C4-2B (cell line): ENCODE measurements at regions not wholly inside any gene's neighbourhood (a gene's known extent, or its start where the extent isn't known, plus 50 kb on each side); places are given as distances from the start of the nearest gene placed in this dataset.

ENCODE experiments used
- ZFX ChIP-seq: fragments of 450-650 bp; IDR thresholded peaks from 2 replicates; pipeline ENCODE4 v1.6.1; 2017
- TF ChIP-seq, protein P1 (sequence below): fragments of 450-650 bp; conservative IDR thresholded peaks from 2 replicates; pipeline ENCODE4 v1.5.1; 2017; ENCODE audit warnings: mild to moderate bottlenecking

DNA sequence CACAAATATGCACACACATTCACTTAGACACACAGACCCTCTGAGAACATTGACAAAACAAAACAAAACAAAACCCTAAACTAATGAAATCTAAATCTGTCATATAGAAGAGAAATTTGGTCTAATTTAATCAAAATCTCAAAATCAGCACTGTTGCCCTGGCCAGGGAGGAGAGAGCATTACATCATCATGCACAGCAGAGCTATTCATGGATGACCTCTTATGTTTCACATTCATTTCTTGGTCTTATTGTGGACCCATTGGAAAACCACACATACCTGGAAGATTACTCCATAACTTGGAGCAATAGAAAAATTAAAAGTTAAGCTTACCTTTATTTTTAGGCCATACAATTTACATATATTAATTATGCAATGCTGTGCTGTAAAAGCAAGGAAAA is 1223.6 kb upstream of the GJE1 start:
- no peak for TF ChIP-seq ZFX
- TF ChIP-seq, protein P1, sequence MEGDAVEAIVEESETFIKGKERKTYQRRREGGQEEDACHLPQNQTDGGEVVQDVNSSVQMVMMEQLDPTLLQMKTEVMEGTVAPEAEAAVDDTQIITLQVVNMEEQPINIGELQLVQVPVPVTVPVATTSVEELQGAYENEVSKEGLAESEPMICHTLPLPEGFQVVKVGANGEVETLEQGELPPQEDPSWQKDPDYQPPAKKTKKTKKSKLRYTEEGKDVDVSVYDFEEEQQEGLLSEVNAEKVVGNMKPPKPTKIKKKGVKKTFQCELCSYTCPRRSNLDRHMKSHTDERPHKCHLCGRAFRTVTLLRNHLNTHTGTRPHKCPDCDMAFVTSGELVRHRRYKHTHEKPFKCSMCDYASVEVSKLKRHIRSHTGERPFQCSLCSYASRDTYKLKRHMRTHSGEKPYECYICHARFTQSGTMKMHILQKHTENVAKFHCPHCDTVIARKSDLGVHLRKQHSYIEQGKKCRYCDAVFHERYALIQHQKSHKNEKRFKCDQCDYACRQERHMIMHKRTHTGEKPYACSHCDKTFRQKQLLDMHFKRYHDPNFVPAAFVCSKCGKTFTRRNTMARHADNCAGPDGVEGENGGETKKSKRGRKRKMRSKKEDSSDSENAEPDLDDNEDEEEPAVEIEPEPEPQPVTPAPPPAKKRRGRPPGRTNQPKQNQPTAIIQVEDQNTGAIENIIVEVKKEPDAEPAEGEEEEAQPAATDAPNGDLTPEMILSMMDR, result no peak
